ENCODE measurements at regions not wholly inside any gene's neighbourhood (a gene's known extent, or its start where the extent isn't known, plus 50 kb on each side); places are given as distances from the start of the nearest gene placed in this dataset.

DNA sequence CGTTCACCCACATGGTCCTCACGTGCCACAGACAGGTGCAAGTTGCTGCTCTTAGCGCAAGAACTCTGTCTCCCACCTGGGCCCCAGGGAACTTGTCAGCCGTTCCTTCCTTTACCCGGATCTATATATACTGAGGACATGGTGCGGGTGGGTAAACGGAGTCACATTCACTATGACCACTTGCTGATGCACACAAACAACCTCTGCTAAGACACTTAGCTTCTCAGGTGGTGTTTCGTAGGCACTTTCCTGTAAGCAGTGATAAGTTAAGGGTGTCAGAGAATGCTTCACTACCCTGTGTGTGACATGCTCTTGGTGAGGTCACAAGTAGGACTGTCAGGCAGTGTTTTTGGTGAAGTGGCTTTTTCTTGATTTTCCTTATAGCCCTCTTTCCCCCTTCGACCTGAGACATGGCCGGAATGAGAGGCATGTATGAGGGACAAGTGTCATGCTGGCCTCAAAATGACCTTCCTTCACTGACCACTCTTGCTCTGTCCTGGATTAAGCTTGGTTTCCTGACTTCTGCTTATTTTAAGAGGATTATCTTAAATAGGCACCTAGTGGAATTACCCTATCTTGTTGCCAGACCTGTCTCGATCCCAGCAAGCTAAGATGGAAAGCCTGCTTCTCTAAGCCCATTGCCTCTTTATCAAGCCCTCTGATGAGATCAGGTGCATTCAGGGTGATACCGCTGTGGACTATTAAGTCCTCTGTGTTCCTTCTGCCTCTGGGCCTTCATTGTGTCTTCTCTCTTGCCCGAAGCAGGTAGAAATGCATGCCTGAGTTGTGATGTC, 97.1 kb upstream of the CELF4 start:
- DNase-seq = no peak

DNA sequence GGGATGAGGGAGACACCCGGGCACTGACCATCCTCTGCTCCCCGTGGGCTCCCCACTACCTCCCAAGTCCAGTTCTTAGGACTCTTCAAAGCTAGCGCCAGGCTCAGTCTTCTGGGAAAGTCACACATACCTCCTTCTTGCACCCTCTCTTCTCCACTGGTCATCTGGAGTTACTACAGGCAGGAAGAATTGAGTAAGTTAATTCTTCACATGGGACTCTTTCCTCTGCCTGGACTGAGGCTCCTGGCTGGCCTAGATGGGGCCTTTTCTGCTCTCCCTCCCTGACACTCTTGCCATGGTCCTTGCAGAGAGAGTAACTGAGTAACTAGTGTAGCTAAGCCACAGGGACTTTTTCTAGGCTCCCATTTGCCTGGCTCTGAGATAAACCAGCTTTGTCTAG, 96.5 kb upstream of the CELF4 start:
- DNase-seq = no peak

DNA sequence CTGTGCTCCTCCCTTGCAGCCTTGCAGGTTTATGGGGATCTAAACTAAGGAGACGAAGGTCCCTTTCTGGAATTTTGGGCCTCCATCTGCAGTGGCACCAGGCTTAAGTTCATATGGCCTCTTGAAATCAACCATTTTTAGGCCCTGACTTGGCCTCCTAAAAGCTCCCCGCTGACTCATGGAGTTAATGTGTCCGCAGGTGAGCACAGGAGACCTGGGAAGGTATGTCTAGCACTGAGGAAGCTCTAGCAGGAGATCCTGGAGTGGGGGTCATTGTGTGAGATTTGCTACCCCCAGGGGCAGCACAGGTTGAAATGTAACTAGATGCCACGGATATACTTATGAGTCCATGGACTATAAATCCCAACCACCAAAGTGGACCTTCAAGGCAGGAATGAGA, 95.9 kb upstream of the CELF4 start:
- DNase-seq = no peak

DNA sequence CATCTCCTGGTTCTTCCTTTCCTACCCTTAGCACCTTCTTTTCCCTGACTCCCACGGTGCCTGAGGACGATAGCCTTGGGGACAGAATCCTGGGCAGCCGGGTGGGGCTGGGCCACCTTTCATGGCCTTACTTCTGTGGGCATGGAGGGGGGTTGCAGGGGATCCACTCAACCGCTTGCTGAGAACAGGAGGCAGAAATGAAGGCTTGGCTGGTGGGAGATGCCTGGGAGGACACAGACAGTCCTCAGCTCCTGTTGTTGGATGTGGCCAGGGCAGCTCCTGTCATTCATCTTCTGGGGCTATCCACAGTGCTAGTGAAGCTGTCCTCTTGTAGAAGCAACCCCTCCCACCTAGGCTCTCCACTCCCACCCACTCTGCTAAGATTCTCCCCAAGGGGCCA, 95.5 kb upstream of the CELF4 start:
- no peak for DNase-seq

DNA sequence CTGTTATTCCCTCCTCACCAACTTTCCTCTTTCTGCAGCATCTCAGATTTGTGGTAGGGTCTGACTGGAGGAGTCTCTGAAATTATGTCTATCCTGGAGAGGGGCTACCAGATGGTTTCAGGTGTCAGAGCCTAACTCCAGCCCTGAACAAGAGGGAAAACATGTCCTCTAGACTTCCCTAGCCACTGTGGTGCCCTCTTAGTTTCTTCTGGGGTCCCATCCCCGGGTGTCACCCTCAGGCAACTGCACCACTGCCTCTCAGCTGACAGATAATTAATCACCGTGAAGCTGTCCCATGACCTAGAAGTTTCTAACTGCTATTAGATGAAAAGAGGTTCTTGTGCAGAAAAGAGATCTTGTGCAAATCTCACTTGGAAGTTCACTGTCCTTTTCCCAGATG, 95.1 kb upstream of the CELF4 start:
- no peak for DNase-seq

DNA sequence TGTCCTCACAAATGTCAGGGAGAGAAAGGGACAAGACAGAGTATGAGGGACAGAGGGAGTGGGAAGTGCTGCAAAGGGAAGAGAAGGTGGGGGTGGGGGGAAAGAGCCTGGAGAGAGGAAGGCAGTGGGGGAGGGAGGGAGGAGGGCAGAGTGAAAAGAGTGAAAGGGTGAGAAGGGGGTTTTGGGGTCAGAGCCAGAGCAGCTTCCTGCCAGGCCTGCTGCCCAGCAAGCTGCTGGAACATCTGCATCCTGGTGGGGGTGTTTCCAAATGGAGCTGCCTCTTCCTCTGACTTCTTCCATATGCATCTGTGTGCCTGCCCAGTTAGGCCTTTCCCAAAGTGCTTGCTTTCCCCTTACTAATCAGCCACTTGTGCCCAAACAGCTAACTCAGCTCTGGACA, 94.3 kb upstream of the CELF4 start:
- DNase-seq = no peak

DNA sequence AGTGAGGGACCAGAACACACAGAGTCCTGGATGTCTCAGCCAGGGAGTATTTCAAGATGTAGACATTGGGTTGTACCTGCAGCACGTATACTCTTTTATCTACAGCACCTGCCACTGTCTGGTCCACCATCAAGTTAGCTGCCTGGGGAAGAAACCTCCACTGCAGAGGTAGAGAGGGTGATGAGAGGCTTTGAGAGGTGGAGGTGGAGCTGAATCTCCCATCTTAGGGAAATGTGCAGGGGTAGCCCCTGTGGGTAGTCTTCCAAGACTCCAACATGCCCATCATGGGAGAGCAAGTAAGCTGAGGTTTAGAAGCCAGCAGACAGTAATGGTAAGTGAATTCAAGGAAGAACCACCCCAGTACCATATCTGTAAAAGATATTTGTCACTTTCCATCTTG, 93.3 kb upstream of the CELF4 start:
- no peak for DNase-seq

DNA sequence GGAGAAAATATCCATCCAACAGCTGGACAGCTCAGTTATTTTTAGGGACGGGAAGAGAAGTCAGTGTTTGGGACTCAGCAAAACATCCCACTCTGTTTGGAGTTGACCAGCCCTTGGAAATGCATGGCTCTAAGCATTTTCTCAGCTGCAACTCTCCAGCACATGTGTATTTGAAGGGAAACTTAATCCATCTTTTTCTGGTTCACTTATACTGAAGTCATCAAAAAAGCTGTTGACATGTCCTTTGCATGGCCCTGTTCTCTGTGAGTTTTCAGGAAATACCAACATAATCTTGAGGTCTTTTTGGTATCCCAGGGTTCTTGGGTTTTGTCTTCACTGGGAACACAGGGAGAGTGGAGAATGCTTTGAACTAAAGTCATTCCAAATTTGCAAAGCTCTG, 91.9 kb upstream of the CELF4 start:
- DNase-seq = no peak

DNA sequence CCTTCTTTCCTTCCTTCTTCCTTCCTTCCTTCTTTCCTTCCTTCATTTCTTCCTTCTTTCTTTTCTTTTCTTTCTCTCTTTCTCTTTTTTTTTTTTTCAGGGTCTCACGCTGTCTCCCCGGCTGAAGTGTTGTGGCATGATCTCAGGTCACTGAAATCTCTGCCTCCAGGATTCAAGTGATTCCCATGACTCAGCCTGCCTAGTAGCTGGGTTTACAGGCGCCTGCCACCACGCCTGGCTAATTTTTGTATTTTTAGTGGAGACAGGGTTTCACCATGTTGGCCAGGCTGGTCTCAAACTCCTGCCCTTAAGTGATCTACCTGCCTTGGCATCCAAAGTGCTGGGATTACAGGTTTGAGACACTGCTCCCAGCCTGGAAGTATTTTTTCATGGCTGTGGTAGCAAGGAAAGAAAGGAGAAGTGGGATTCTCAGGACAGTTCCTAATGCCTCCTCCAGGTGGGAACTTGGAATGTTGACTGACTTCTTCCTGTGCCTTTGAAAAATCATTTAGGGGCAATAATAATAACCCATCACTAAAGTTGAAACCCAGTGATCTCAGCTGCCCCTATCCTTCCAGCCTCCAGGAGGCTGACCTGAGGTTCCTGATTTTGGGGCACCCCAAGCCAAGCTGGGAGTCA, 89.3 kb upstream of the CELF4 start:
- DNase-seq = no peak

DNA sequence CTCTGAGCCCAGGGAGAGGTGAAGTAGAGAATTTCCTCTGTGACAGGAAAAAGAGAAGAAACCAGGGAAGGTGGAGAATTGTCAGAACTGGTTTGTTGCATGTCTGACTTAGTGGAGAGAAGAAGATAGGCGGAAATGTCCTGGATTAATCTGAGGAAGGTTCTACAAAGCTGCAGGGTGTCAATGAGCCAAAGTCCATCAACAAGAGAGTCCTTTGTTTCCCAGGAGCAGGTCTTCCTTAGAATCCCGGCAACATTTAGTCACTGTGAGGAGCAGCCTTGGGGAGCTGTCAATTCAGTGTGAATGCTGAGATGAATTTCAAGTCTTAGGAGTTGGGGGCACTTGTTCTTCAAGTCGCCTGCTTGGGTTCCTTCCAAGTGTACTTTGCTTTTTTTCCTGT, 88.4 kb upstream of the CELF4 start:
- DNase-seq = no peak

DNA sequence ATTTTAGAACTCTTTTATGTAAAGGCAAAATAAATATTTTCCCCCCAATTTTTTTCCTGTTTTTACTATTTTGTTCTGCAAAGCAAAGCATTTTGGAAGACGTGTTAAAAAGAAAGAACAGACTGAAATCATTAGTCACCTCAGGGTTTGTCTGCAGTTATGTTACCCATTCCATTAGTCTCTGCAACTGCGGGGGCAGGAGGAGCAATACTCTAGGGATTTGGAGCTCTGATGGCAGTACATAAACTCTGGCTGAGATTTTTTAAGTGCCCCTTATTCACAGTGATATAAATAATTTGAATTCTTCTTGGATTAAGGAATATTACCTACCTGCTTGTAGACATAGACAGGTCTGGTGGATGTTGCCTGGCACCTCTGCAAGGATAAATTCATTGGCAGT, 88.0 kb upstream of the CELF4 start:
- DNase-seq = no peak

DNA sequence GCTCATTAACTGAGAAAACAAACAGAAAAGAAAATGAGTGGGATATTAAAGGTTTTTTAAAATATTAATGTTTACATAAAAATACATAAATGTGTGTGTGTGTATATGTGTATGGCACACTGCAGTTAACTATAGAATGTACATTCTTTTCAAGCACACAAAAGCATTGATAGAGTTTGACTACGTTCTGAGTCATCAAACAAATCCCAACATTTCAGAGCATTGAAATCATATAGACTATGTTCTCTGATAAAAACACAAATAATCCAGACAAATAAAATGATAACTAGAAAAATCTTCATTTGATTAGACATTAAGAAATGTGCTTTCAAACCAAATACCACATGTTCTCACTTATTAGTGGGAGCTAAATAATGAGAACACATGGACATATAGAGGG, 84.3 kb upstream of the CELF4 start:
- no peak for DNase-seq

DNA sequence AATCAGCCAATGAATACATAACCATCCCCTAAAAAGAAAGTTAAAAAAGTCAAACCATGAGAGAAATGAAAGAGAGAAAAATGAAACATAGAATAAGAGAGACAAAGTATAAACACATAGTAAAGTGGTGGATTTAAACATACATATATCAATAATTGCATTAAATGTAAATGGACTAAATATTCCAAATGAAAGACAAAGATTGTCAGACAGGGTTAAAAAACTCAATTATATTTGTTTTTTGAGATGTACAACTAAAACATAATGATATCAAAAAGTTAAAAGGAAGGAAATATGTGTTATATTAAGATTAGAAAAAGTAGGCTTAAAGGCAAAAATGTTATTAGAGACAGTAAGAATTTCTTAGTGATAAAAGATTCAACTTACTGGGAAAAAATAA, 83.8 kb upstream of the CELF4 start:
- no peak for DNase-seq

DNA sequence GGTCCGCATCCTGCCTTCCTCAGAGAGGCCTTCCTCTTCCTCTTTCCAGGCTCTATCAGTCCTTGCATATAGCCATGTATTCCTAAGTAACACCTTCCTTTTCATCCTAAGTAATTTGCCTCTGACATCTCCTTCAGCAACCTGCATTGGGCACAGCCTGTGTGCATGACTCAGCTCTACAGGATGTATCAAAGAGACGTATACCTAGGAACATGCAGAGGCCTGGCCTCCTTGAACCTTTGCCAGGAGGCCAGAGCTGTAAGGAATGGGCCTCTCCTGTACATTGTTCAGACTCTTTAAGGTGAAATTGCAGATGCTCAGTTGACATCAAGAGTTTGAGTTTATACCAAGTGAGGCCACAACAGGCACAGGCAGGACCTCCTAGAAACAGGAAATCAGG, 76.0 kb upstream of the CELF4 start:
- no peak for DNase-seq

DNA sequence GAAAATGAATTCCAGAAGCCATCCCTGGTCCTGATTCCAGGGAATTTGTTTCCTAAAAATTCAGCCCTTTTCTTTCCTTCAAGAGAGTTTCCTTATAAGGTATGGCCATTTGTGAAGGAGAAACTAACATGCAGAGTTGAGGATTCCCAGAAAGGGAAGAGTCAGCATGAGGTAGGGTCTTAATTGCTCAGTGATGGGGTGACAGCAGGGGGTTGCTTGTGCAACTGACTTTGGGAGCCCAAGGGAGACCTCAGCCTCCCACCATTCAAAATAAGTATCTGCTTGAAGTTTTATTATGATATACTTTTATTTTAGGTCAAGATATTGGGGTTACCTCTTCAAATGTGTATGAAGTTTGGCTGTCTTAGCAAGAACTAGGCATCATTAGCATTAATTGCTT, 74.9 kb upstream of the CELF4 start:
- DNase-seq = no peak

DNA sequence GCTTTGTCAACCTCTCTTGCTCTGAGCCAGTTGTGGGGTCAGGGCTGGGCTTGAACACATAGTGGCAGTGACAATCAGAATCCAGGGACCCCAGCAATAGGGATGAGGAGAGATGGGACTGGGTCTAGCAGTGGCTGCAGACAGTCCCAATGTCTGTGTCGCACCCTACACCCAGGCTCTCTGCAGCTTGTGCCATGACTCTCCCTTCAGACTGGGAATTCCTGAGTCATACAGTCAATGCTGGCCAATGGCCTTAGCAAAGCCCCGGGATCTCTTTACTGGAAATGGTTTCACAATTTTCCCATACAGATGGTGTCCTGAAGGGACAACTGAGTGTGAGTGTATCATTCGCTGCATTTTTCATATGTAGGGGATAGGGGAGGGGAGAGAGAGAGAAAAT, 74.2 kb upstream of the CELF4 start:
- DNase-seq = no peak

DNA sequence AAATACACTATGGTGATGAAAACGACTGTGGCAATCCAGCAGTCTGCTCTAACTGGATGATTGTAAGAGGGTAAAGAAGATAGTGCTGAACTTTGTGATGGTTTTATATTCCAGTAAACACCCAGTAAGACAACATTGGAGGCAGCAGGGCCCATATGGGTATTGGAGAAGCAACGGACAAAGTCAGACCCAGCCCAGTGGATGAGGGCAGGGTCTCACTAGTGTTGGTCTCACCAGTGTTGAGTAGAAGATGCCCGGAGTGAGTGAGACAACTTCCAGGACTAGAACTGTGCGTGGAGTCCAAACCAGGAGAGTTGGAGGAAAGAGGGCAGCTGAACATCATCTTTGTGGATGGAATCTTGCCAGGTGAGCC, 71.9 kb upstream of the CELF4 start:
- no peak for DNase-seq

DNA sequence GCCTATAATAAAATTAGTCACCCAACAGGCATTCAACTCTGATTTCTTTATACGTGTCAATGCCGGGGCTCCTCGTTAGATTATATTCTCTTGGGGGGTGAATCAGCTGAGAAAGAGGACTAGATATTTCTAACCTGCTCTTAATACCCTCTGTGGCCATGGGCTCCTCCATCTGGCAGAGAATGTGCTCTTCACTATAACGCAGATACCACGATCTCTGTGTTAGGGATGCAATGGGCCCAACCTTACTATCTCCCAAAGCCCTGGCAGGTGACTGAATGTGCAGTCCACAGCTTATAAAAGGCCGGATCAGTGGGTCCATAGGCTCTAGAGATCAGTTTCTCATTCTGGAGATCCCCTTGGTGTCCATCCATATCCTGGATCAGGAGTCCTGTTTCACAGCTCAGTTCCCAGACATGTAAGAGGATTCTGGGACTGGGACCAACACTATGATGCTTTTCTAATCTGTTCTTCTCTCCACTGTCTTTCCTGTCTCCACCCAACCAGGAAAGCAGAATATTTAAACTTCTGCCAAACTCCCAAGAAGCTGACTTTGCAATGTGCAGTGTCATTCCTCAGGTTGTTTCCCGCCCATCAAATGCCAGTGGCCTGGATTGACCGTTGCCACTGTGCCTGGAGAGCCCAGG, 71.4 kb upstream of the CELF4 start:
- DNase-seq = no peak

DNA sequence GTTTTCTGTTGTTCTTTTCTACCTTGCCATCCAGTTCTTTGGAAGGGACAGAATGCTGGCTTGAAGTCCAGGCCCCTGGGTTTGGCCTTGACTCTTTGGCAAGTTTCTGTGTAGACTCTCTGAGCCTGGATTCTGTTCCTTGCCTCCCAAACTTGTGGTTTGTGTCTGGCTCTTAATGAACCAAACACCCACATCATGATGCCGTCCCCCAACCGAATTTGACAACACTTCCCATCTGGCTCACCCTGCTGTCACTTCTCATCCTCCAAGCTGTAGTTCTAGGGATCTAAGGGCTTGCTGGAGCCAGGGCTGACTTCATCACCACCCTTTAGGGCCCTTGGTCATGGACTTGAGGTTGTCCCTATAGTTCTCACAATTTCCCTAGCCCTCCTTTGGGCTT, 68.9 kb upstream of the CELF4 start:
- no peak for DNase-seq

DNA sequence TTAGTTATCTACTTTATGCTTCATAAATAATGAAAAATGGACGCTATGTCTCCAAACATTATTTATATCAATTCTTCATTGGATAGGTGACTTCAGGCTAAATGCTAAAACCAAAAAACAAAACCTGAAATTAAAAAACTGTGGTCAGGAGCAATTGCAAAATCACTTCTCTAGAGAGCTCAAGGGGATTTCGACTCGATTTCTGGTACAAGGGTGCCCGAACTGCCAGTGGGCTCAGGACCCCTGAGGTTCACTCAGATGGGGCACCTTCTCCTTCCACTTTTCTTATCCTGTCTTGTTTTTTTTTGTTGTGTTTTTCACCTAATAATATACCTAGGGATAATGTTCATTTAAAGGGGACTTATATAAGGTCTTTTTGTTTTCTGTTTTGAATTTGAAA, 65.8 kb upstream of the CELF4 start:
- DNase-seq = no peak

DNA sequence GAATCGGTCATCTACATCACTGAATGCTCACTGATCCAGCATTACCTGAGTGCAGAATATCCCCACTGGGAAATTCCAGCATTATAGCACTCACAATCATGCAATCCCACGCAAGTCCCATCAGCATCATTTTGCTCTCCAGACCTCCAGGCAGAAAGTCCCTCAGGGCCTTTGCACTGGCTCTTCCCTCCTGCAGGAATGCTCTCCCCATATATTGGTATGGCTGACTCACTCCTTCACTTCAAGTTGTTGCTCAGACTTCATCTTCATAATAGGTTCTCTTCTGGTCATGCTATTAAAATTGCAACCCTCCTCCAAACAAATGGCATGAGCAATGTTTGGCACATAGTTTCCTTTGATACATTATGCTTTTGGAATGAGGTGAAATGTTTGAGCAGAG, 64.7 kb upstream of the CELF4 start:
- no peak for DNase-seq

DNA sequence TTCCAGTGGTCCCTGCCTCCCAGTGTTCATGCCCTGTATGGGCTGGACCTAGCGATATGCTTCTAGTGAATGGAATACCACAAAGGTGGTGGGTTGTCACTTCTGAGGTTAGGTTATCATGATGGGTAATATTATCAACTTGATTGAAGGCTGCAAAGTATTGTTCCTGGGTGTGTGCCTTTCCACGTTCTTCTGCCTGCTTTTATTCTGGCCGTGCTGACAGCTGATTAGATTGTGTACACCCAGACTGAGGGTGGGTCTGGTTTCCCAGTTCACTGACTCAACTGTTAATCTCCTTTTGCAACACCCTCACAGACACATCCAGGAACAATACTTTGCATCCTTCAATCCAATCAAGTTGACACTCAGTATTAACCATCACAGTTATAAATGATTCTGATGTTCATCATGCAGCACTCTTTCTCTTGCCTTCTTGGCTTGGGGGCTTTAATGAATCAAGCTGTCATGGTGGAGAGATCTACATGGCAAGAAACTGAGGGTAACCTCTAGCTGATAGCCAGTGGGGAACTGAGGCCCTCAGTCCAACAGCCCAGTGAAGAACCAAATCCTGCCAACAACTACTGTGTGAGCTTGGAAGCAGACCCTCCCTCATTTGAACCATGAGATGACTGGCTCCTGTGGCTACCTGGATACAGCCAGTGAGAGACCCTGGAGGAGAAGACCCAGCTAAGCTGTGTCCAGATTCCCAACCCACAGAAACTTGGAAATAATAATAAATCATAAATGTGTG, 63.0 kb upstream of the CELF4 start:
- no peak for DNase-seq

DNA sequence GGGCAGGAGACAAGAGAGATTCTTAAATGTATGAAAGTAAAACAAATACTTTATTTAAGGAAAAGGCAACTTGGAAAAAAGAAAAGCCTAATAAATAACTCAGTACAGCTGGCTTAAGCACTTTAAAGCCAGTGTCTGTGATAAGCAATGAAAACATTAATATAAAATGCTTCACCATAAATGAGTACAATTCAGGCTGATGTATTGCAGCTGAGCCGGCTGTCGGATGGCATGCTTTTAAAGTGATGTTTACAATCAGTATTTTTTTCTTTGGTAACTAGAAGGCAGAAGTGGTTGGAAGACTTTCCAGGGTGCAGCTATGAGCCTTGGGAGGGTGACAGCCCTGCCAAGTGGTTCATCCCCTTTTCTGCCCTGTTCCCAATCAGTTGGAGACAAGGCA, 58.7 kb upstream of the CELF4 start:
- no peak for DNase-seq

DNA sequence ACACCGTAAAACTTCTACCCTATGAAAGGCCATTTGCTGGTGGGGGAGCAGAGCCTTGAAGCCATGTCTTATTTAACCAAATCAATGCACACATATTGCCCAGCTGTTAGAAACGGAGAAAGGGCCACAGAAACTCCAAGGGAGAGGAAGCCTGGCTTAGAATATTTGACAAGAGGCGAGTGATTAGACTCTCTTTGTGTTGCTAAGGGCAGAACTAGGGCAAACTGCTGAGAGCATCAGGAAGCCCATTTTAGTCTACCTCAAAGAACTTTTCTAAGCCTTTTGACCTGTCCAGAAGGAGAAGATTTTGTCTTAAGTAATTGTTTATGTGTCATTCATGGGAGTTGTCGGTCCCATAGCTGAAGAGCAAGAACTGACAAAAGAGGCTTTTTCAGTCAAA, 54.4 kb upstream of the CELF4 start:
- no peak for DNase-seq
